ENCODE measurements at regions not wholly inside any gene's neighbourhood (a gene's known extent, or its start where the extent isn't known, plus 50 kb on each side); places are given as distances from the start of the nearest gene placed in this dataset.

GRCh38 chr2:77920838-77921366, 398.7 kb upstream of the LRRTM4 start:
- H3K4me3 Mint-ChIP-seq: no peak overlapping the region

More at GRCh38 chr2:77920838-77921366, 398.7 kb upstream of the LRRTM4 start:
- Mint-ChIP-seq H3K27me3 (ENCODE audit: low read depth) (no peaks in the 10 kb centered on the region), H3K4me1 (no peaks in the 10 kb centered on the region), H3K27ac (no peak overlapping the region), H3K36me3 (no peaks in the 10 kb centered on the region), H3K9me3 (peaks cover 2% of the 10 kb centered on the region)
- CTCF ChIA-PET: no interaction called here
- DNase-seq (ENCODE audit: low spot score): no peak
- TF ChIP-seq AFF4 (CRISPR knock-in tag; IDR thresholded peaks at IDR 0.05; ENCODE audit: borderline replicate concordance) (no peak), KAT7 (CRISPR knock-in tag; IDR thresholded peaks at IDR 0.05; ENCODE audit: borderline replicate concordance) (no peak), SMAD3 (CRISPR knock-in tag; IDR thresholded peaks at IDR 0.05; ENCODE audit: borderline replicate concordance) (no peak), PRDM15 (CRISPR knock-in tag; IDR thresholded peaks at IDR 0.05) (no peak), ZMAT4 (CRISPR knock-in tag; IDR thresholded peaks at IDR 0.05) (no peak), NFATC4 (CRISPR knock-in tag; IDR thresholded peaks at IDR 0.05) (no peak), FOXK1 (CRISPR knock-in tag; IDR thresholded peaks at IDR 0.05) (no peak), E2F1 (CRISPR knock-in tag; IDR thresholded peaks at IDR 0.05) (no peak), ZBTB21 (CRISPR knock-in tag; IDR thresholded peaks at IDR 0.05; ENCODE audit: borderline replicate concordance) (no peak), ZNF317 (CRISPR knock-in tag; IDR thresholded peaks at IDR 0.05; ENCODE audit: borderline replicate concordance, low read depth) (no peak), GTF2I (CRISPR knock-in tag; conservative IDR thresholded peaks at IDR 0.05) (no peak), NFYB (CRISPR knock-in tag; conservative IDR thresholded peaks at IDR 0.05; ENCODE audit: low read depth) (no peak), TP53 (CRISPR knock-in tag; IDR thresholded peaks at IDR 0.05) (no peak), JAZF1 (CRISPR knock-in tag; IDR thresholded peaks at IDR 0.05) (no peak), TEAD1 (CRISPR knock-in tag; IDR thresholded peaks at IDR 0.05) (no peak), ZNF423 (CRISPR knock-in tag; IDR thresholded peaks at IDR 0.05) (no peak), NR2C2 (CRISPR knock-in tag; IDR thresholded peaks at IDR 0.05) (no peak)
- POLR2A ChIA-PET: no interaction called here
- no peak for ATAC-seq
